ENCODE measurements at regions not wholly inside any gene's neighbourhood (a gene's known extent, or its start where the extent isn't known, plus 50 kb on each side); places are given as distances from the start of the nearest gene placed in this dataset.
"Not testable (repeated sequence)": the region's sequence is repeated elsewhere in the genome, so short reads cannot be mapped to it uniquely, and the experiment has no call there.

DNA sequence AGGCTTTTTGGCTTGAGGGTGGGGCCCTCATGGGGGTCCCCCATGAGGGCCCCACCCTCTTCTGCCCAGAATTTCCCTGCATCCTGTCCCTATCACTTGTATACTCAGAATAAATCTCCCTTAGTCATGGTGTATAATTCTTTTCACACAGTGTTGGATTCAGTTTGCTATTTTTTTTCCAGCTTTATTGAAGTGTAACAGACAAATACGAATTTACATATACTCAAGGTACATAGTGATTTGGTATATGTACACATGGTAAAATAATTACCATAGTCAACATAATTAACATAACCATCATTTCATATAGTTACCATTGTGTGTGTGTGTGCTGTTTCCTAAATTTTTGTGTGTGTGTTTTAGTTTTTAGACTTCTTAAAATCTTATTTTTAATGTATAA, 289.4 kb downstream of the CNTNAP3B start:
- DNase-seq (ENCODE audit: low spot score); FAIRE-seq: not testable (repeated sequence)

DNA sequence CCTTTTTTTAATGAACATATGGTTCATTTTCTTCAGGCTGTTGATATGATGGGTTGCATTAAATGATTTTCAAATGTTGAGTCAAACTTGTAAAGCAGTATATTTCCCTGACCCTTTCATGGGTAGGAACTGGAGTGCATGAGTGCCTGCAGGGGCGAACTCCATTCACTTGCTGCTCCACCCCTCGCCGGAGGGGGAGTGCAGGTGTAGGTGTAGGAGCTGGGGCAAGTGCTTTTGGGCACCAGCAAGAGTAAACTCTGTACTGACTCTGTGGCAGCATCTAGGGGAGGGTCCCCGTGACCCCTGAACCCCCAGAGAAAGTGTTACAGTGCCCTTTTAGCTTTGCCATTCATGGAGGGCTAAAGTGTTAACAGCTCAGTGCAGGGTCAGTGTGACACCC, 290.3 kb downstream of the CNTNAP3B start:
- not testable (repeated sequence) for DNase-seq (ENCODE audit: low spot score); FAIRE-seq

DNA sequence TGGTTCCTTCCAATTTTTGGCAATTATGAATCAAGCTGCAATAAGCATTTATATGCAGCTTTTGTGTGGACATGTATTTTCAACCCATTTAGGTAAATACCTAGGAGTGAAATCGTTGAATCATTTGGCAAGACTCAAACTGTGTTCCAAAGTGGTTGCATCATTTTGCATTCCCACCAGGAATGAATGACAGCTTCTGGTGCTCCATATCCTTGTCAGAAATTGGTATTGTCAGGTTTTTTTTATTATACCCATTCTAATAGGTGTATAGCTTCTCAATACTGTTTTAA, 290.7 kb downstream of the CNTNAP3B start:
- not testable (repeated sequence) for FAIRE-seq; DNase-seq (ENCODE audit: low spot score)

DNA sequence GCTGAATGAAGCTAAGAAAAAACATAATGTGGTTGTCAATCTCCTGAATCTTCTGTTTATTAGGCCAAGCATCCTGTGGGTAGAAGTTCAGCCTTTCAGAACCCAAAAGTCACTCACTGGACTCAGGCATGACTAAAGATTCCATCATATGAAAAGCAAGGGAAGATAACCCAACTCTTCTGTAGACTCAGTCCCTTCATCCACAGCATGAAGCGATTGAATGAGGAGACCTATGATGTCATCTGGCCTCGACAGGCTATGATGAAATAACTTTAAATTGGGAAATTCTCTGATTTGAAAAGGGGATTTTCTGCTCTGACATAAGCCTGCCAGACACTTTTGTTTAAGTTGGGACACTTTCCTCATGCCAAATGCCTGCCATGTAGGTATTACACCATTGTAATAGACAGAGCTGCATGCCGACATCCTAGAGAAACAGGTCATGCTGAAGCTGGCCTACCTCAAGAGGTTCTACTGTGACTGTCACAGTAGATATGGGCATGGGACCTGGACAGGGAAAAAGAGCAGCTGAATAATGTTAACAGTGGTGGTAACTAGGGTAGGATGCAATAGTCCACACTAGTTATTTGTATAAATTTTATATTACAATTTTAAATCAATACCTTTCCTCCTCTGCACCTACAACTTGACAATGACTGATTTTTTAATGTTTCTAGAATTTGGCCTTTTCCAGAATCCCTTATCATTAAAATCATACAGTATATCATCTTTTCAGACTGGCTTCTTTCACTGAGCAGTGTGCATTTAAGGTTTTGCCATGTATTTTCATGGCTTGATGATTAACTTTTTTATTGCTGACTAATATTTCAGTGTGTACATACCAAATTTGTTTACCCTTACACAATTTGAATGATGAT, 291.3 kb downstream of the CNTNAP3B start:
- not testable (repeated sequence) for FAIRE-seq; DNase-seq (ENCODE audit: low spot score)

DNA sequence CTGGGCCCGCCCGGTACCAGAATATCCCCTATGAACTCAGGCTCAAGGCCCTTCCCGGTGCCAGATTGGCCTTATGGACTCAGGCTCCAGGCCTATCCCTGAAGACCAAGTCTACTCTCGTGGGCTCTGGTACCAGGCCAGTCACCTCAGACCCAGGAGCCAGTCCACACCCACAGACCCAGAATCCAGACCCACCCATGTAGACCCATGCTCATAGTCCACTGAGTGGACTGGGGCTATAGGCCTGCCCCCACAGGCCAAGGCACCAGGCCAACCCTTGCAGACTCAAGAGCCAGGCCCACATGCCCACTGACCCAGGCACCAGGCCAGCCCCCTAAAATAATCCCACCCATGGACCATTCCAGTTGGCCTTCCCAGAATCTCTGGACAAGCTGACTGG, 296.1 kb downstream of the CNTNAP3B start:
- not testable (repeated sequence) for FAIRE-seq

DNA sequence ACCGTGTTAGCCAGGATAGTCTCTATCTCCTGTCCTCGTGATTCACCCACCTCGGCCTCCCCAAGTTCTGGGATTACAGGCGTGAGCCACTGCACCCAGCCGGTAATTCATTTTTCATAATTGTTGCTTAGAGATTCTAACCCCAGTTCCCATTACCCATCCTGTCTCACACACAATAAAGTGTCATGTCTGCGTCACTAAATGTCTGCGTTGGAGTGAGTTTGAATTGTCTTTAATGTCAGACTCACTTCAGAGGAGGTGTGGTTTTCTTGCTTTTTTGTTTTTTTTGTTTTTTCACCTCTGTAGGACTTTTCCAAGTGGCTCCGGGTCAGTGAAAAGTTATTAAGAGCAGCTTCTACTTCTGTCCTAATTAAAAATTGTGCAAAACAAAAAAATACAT, 304.5 kb downstream of the CNTNAP3B start:
- FAIRE-seq; DNase-seq (ENCODE audit: low spot score): not testable (repeated sequence)

More for the DNA sequence above, 296.1 kb downstream of the CNTNAP3B start:
- DNase-seq (ENCODE audit: low spot score): not testable (repeated sequence)

DNA sequence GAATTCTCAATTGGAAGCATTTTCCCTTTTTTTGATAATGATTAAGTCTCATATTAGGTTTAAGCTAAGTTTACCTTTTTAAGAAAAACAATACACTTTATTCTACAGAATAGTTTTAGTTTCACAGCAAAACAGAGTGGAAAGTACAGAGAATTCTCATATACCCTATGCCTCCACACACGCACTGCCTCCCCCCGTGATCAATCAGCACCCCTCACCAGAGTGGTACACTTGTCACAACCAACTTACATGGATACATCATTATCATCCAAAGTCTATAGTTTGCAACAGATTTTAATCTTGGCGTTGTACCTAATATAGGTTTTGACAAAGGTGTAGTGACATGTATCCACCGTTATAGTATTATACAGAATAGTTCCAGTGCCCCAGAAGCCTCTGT, 326.5 kb downstream of the CNTNAP3B start:
- FAIRE-seq; DNase-seq (ENCODE audit: low spot score): not testable (repeated sequence)

DNA sequence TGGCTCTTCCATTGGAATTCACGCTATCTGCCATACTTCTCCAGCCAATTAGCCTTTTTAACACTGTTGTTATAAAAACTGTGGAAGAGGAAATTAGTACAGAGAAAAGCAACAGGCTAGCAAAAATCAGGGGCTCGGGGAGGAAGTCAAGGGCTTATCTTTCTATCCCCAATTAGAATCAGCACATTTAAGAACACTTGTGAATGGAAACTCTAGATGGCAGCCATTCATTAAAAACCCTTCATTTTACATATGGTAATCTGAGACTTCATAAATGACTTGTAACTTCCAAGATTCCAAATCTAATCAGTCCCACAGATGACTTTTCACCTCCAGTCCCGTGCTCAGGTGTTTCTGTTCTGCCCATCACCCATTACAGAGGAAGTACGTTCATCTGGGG, 330.5 kb downstream of the CNTNAP3B start:
- FAIRE-seq; DNase-seq (ENCODE audit: low spot score): not testable (repeated sequence)

DNA sequence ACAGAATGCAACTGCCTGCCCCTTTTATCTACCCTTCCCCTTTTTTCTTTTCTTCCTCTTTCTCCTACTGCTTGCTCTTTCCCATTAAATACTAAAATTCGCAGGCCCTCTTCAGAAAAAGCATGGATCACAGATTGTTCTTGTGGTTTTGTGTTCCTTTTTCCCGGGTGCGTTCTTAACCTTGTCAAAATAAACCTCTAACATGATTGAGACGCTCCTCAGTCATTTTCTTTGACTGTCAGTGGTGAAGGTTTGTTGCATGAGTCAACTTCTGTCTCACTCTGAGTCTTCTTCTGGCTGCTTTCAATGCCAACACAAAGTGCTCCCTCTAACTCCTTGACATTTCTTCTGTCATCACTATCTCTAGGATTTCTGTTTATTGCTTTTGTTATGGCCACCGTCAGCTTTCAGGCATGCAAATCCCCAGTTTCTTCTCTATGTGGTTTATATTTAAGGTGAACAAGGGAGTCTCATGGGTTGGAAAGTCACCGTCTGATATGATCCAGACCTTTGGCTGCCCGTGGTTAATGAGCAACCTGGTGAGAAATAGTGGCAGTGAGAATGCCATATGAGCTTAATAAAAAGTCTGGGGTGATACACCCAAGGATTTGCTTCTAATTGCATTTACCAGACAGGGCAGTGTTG, 338.4 kb downstream of the CNTNAP3B start:
- peak; percentile 96 for DNase-seq (ENCODE audit: low spot score)

DNA sequence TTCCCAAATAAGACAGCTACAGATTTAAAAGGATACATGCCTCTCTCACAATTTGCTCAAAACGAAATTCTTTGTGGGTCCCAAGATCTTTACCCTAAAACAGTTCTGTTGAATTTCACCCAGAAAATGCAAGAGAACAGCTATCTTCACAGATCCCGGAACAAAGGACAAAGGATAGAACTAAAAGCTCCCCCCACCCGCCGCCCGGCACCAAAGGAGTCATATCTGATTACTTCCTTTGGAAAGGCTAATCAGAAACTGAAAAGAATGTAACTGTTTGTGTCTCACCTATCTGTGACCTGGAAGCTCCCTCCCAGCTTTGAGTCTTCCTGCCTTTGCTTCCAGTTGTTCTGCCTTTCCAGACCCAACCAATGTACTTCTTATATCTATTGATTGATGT, 339.2 kb downstream of the CNTNAP3B start:
- FAIRE-seq: not testable (repeated sequence)

More for the DNA sequence above, 338.4 kb downstream of the CNTNAP3B start:
- not testable (repeated sequence) for FAIRE-seq

DNA sequence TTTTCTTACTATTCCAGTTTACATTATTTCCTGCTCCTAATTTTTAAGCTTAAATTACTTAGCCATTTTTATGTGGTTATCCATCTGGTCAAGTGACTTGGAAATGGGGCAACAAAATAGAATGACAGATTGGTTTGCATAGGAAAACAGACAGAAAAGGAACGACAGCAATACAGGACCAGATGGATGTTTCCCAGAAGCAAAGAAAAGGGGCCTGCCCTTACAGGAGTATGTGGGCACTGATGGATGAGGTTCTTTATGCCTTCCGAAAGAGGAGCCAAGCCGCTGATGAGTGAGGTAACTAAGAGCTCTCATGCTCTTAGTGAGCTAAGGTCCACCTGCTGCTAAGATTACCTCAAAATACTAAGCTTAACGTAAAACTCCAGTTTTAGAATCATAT, 339.8 kb downstream of the CNTNAP3B start:
- not testable (repeated sequence) for DNase-seq (ENCODE audit: low spot score); FAIRE-seq

More for the DNA sequence above, 339.2 kb downstream of the CNTNAP3B start:
- DNase-seq (ENCODE audit: low spot score): not testable (repeated sequence)

DNA sequence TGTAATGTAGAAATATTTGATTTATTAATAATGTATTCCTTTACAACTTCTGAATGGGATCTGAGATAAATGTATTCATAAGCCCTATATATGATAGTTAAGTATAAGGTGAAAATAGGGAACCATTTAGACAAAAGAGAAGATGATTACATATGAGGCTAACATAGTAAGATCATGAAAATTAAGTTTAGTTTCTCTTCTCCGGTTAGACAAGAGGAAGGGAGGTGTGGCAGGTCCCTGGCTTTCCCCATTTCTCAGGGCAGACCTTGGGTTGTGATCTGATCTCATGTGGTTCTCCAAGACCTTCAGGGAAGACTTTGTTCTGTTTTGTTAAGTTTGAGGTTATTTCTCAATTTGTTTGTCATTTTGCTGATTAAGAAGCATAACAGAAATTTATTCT, 341.3 kb downstream of the CNTNAP3B start:
- DNase-seq (ENCODE audit: low spot score); FAIRE-seq: not testable (repeated sequence)

DNA sequence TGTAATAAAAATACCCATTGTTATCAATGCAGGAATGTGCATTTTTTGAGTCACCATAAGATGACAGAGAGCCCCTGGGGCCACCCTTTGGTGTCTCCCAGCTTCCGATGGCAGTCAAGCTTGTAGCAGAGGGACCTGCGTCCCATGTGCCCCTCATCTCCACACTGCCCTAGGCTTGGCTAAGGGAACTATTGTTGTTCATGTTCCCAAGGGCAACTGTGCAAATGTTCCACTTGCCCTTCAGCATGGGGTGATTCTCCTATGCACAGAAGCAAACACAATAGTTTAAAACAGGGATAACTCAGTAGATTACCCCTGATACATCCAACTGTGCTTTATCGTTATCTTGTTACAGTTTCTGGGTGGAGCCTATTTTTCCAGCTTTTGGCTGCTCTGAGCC, 342.0 kb downstream of the CNTNAP3B start:
- not testable (repeated sequence) for DNase-seq (ENCODE audit: low spot score); FAIRE-seq

DNA sequence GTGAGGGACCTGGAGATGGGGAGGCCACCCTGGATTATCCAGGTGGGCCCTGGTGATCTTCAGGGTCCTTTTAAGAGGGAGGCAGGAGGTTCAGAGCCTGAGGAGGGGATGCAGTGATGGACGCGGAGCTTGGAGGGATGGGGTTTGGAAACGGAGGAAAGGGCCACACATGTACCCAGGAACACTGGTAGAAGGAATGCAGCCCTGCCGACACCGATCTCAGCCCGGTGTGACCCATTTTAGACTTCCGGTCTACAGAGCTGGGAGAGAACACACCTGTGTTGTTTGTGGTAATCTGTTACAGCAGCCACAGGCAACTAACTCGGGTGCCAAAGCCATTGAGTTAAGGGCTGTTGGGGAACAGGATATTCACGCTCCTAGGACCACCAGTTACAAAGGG, 345.2 kb downstream of the CNTNAP3B start:
- FAIRE-seq; DNase-seq (ENCODE audit: low spot score): not testable (repeated sequence)

DNA sequence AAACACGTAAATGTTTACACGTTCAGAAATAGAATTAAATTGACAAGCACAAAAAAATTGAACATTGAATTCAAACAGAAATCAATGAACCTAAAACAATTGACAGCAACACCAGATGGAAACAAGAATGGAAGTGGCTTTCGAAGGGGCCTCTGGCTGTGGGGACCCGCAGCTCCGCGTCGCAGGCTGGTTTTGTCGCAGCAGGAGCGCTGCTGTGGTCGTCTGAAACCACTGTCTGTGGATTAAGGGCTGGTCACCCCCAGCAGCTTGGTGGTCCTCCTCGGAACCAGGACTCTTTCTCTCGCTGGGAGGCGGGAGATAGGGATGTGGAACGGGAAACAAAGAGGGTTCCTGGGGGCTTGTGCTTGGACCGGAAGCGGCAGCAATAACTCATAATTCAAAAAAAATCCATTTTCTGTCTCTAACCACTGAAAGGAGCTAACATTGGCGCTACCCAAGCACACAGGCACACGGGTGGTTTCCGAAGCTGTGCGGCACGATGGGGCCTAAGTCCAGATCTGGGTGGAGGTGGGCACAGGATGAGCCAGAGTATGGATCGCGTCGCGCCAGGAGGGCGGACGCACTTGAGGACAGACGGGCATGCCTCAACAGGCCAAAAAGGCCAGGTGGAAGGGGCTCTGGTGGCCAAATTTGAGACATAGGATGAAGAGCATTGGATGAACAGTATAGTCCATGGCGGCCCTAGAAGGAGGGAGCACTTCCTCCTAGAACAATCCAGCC, 346.0 kb downstream of the CNTNAP3B start:
- not testable (repeated sequence) for DNase-seq (ENCODE audit: low spot score); FAIRE-seq

DNA sequence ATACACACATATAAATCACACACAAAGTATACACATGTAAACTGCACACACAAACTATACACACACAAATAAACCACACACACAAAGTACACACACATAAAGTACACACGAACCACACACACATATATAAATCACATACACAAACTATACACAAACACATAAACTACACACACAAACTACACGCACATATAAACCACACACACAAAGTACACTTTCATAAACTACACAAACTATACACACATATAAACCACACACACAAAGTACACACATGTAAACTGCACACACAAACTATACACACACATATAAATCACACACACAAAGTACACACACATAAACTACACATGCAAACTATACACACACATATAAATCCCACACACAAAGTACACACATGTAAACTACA, 347.3 kb downstream of the CNTNAP3B start:
- not testable (repeated sequence) for DNase-seq (ENCODE audit: low spot score); FAIRE-seq

DNA sequence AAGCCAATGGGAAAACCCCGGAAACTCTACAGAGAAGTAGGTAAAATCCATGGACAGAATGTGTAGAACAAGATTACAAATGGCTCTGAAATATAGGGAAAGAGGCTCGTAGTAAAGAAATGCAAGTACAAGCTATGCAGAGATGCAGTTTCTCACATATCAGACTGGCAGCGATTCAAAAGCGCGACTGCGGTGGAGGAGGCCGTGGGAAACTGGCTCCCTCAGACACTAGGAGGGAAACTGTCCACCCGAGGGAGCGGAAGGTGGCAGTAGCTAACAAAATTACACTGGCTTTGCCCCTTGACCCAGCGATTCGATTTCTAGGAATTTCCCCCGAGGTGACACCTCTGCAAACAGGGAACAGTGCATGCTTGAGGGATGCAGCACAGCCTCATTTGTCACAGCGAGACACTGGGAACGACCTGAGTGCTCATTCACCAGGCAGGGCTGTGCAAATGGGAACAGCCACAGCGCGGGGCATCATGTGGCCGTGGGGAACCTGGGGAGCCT, 349.3 kb downstream of the CNTNAP3B start:
- not testable (repeated sequence) for FAIRE-seq; DNase-seq (ENCODE audit: low spot score)

DNA sequence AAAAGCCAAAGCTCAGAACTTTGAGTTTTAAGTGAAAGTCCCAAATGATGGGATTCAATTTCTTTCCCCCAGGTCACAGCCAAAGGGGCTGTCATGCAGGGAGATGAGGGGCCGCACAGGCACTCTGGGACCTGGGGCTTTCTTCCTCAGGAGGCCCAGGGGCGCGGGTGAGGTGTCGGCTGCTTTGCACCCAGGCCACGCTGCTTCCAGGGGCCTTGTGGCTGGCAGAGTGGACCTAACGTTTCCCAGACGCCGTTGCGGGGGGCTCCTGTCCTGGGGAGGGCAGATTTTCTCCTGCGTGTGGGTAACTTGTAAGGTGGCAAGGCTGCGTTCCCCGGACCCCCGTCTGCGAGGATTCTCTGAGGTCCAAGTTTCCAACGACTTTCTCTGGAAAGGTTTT, 350.0 kb downstream of the CNTNAP3B start:
- FAIRE-seq; DNase-seq (ENCODE audit: low spot score): not testable (repeated sequence)

DNA sequence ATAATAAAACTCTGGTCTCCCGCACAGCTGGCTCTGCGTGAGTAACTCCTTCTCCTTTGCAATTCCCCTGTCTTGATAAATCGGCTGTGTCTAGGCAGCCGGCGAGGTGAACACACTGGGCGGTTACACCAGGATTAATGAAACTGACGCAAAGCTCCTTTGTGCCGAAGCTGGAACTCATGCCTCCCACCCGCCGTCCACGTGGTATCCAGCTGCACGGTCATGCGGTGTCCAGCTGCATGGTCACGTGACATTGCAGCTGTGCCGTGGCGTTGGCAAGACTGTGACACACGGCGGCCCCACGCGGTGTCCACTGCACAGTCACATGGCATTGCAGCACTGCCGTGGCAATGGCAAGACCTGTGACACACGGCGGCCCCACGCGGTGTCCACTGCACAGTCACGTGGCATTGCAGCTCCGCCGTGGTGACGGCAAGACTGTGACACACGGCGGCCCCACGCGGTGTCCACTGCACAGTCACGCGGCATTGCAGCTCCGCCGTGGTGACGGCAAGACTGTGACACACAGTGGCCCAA, 350.6 kb downstream of the CNTNAP3B start:
- FAIRE-seq: not testable (repeated sequence)

DNA sequence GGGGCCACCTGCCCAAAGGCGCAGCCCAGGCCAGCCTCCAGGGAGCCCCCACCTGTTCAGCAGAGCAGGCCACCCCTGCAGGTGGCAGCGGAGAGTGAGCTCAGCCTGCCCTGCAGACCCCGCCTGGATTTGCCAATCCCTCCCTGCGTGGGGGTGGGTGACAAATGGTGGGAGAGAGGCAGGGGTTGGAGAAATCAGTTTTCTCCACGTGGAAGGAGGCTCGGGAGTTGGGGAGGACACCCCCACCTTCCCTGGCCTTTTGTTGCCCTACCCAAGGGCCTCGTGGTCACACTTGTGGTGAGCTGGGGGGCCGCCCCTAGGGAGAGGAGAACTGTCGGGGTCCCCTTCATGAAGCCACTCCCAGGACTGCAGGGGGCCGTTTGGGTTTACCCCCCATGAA, 351.7 kb downstream of the CNTNAP3B start:
- not testable (repeated sequence) for FAIRE-seq

More for the DNA sequence above, 350.6 kb downstream of the CNTNAP3B start:
- not testable (repeated sequence) for DNase-seq (ENCODE audit: low spot score)

DNA sequence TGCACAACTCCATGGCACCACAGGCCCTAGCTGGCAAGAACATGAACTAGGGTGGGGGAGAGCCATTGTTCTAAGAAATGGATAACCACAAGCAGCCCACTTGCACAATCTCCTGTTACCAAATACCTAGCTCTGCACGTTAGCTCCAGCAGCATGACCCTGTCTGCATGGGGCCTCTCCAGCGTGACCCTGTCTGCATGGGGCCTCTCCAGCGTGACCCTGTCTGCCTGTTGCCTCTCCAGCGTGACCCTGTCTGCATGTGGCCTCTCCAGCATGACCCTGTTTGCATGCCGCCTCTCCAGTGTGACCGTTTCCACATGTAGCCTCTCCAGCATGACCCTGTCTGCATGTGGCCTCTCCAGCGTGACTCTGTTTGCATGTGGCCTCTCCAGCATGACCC, 356.7 kb downstream of the CNTNAP3B start:
- FAIRE-seq; DNase-seq (ENCODE audit: low spot score): not testable (repeated sequence)

More for the DNA sequence above, 351.7 kb downstream of the CNTNAP3B start:
- DNase-seq (ENCODE audit: low spot score): not testable (repeated sequence)
